Right atrium auricular region (tissue), 2 donors: ENCODE measurements at regions not wholly inside any gene's neighbourhood (a gene's known extent, or its start where the extent isn't known, plus 50 kb on each side); places are given as distances from the start of the nearest gene placed in this dataset.

ENCODE experiments used
- DNase-seq: peaks from one replicate; pipeline ENCODE4 v3.0.0-alpha.2; 2019; ENCODE audit warnings: low spot score
- H3K27ac ChIP-seq, 2 donors: fragments of 200-600 bp; sonication (generic); 1 replicate in 1 of 2; 2 replicates in 1 of 2; pipeline ENCODE4 v1.5.1; 2016 to 2019
- H3K27me3 ChIP-seq, 2 donors: fragments of 200-600 bp; sonication (generic); one replicate each; pipeline versions ENCODE4 v1.5.1 to v1.6.0; 2017 to 2019
- H3K36me3 ChIP-seq: fragments of 200-600 bp; sonication (generic); one replicate; pipeline ENCODE4 v1.5.1; 2016
- H3K4me1 ChIP-seq, 2 donors: fragments of 200-600 bp; sonication (generic); one replicate each; pipeline versions ENCODE4 v1.5.1 to v1.6.0; 2017 to 2019
- H3K4me3 ChIP-seq, 2 donors: fragments of 200-600 bp; sonication (generic); 1 replicate in 1 of 2; 2 replicates in 1 of 2; pipeline ENCODE4 v1.5.1; 2017 to 2019; ENCODE audit warnings: mild to moderate bottlenecking in 1 of 2, moderate library complexity in 1 of 2
- H3K9me3 ChIP-seq, 2 donors: fragments of 200-600 bp; sonication (generic); one replicate each; pipeline ENCODE4 v1.5.1; 2019
- CTCF ChIP-seq, 2 donors: fragments of 200-600 bp; sonication (generic); IDR thresholded peaks; one replicate each; pipeline ENCODE4 v1.5.1; 2019; ENCODE audit warnings: antibody characterized with exemption in 2 of 2

- no peak overlapping the region for H3K27ac ChIP-seq
- no peak for TF ChIP-seq CTCF (IDR thresholded peaks at IDR 0.05)
- no peaks in the 10 kb centered on the region for H3K36me3 ChIP-seq
- H3K4me3 ChIP-seq, result no peak overlapping the region
- no peaks in the 10 kb centered on the region for H3K27me3 ChIP-seq
- H3K9me3 ChIP-seq, result no peaks in the 10 kb centered on the region
- no peak for DNase-seq
- no peaks in the 10 kb centered on the region for H3K4me1 ChIP-seq
Observed at GRCh38 chr2:146004462-146004861, 1484.5 kb upstream of the ZEB2 start.

- Histone ChIP-seq H3K9me3 (no peaks in the 10 kb centered on the region), H3K36me3 (no peaks in the 10 kb centered on the region), H3K27ac (no peak overlapping the region), H3K4me3 (no peak overlapping the region), H3K27me3 (no peaks in the 10 kb centered on the region), H3K4me1 (no peaks in the 10 kb centered on the region)
- TF ChIP-seq CTCF (IDR thresholded peaks at IDR 0.05), result no peak
- DNase-seq, result no peak
Observed at GRCh38 chr2:146003337-146003736, 1483.4 kb upstream of the ZEB2 start.

GRCh38 chr2:145994910-145995309 lies 1475.0 kb upstream of the ZEB2 start:
- DNase-seq, result no peak
- Histone ChIP-seq H3K4me1 (no peaks in the 10 kb centered on the region), H3K4me3 (no peak overlapping the region), H3K27me3 (no peaks in the 10 kb centered on the region), H3K9me3 (peaks cover 0 to 27% of the 10 kb centered on the region in 2 donors), H3K27ac (no peak overlapping the region), H3K36me3 (no peaks in the 10 kb centered on the region)
- TF ChIP-seq CTCF (IDR thresholded peaks at IDR 0.05), result no peak

- no peak overlapping the region for H3K27ac ChIP-seq
- no peak for DNase-seq
- no peaks in the 10 kb centered on the region for H3K27me3 ChIP-seq
- peaks cover 0 to 27% of the 10 kb centered on the region in 2 donors for H3K9me3 ChIP-seq
- no peaks in the 10 kb centered on the region for H3K4me1 ChIP-seq
- no peaks in the 10 kb centered on the region for H3K36me3 ChIP-seq
- no peak overlapping the region for H3K4me3 ChIP-seq
- TF ChIP-seq CTCF (IDR thresholded peaks at IDR 0.05), result no peak
Observed at GRCh38 chr2:145992572-145992971, 1472.7 kb upstream of the ZEB2 start.

GRCh38 chr2:145987793-145988192 lies 1467.9 kb upstream of the ZEB2 start:
- Histone ChIP-seq H3K36me3 (no peaks in the 10 kb centered on the region), H3K9me3 (no peaks in the 10 kb centered on the region), H3K4me3 (no peak overlapping the region), H3K27ac (no peak overlapping the region), H3K4me1 (no peaks in the 10 kb centered on the region), H3K27me3 (no peaks in the 10 kb centered on the region)
- no peak for TF ChIP-seq CTCF (IDR thresholded peaks at IDR 0.05)
- DNase-seq, result no peak

GRCh38 chr2:145985517-145985916 lies 1465.6 kb upstream of the ZEB2 start:
- H3K27me3 ChIP-seq, result no peaks in the 10 kb centered on the region
- H3K4me3 ChIP-seq, result no peak overlapping the region
- no peak for TF ChIP-seq CTCF (IDR thresholded peaks at IDR 0.05)
- no peak for DNase-seq
- H3K9me3 ChIP-seq, result no peaks in the 10 kb centered on the region
- no peak overlapping the region for H3K27ac ChIP-seq
- H3K4me1 ChIP-seq, result no peaks in the 10 kb centered on the region
- no peaks in the 10 kb centered on the region for H3K36me3 ChIP-seq
